ENCODE measurements at regions not wholly inside any gene's neighbourhood (a gene's known extent, or its start where the extent isn't known, plus 50 kb on each side); places are given as distances from the start of the nearest gene placed in this dataset.

DNA sequence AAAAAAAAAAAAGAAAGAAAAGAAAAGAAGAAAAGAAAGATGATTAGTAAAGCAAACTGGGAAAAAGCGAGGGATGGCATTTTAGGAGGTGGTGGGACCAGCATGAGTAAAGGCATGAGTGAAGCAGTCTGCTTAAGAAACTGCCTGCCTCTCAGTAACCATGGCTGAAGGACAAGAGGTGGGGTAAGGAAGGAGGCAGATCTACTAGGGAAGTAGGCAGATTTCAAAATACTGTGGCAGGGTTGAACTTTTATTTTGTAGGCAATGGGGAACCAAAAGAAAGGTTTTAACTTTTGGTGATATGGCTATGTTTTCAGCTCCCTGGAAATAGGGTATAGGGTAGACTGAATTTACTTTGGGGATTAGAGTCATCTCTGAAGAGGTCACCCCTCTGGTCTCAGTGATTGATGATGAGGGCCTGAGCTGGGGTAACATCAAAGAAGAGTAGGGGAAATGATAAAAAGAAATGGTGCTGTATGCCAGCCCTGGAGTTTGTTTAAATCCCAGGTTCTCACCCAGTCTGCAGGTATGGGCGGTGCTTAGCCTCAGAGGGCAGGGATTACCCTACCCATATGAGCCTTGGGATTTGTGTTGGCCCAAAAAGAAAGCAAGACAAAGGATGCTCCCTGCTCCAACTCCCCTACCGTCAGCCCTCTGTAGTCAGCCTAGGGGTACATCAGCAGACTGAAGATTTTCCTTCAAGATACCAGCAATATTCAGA, 316.2 kb downstream of the CWC27 start:
- TF ChIP-seq, protein P1, sequence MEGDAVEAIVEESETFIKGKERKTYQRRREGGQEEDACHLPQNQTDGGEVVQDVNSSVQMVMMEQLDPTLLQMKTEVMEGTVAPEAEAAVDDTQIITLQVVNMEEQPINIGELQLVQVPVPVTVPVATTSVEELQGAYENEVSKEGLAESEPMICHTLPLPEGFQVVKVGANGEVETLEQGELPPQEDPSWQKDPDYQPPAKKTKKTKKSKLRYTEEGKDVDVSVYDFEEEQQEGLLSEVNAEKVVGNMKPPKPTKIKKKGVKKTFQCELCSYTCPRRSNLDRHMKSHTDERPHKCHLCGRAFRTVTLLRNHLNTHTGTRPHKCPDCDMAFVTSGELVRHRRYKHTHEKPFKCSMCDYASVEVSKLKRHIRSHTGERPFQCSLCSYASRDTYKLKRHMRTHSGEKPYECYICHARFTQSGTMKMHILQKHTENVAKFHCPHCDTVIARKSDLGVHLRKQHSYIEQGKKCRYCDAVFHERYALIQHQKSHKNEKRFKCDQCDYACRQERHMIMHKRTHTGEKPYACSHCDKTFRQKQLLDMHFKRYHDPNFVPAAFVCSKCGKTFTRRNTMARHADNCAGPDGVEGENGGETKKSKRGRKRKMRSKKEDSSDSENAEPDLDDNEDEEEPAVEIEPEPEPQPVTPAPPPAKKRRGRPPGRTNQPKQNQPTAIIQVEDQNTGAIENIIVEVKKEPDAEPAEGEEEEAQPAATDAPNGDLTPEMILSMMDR (optimal IDR thresholded peaks at IDR 0.05 in 1 of 3, IDR thresholded peaks at IDR 0.05 in 1 of 3, conservative IDR thresholded peaks at IDR 0.05 in 1 of 3; ENCODE audit: extremely low read depth in 1 of 3, insufficient read depth in 2 of 3, low read length in 3 of 3), result no peak
- TF ChIP-seq EZH2 (IDR thresholded peaks at IDR 0.05; ENCODE audit: low read length), result no peak

All from keratinocyte (primary cell).